Inflammatory macrophage (primary cell): ENCODE measurements at regions not wholly inside any gene's neighbourhood (a gene's known extent, or its start where the extent isn't known, plus 50 kb on each side); places are given as distances from the start of the nearest gene placed in this dataset.

Experiments
- DNase-seq, 2 donors: peaks; one replicate each; pipeline ENCODE4 v3.0.0-alpha.2; 2020 to 2022

DNA sequence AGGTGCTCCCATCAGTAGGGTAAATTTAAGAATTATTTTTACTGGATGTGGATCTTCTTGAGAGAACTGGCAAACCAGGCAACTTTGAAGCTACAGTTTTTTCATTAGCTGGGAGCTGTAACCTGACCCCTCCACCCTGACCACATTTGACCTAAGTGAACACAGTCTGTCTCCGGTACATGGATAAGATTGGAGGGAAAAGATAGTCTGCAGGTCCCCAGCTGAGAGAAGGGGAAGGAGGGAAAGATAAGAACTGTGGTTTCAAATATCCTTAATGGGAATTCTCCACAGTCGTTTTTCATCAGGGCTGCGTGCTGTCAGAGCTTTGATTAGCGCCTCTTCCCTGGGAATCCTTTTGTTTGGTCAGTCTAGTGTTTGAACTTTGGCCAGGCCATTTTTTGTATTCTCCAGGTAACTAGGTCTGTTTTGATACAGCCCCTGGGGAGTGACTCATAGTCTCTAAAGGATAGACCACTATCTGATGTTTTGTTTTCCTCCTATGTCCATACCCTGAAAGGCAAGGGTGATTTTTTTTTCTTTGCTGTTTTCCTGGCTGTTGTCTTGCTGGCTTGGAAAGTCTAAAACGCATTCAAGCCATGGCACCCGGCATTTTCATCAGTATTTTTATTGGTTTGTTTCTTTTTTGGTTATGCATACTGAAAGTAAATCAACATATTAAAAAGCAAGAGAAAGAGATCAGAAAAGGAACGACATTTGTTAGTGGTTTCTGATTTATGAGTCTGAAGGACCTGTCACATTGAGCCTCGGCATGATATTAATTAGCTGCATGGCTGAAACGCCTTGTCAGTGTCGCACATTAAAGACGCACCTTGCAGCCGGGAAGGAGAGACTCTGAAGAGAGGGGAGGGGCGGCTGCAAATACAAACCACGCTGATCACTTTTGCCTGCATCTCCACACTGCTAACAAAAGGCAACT lies 183.4 kb upstream of the FN1 start:
- DNase-seq = no peak

DNA sequence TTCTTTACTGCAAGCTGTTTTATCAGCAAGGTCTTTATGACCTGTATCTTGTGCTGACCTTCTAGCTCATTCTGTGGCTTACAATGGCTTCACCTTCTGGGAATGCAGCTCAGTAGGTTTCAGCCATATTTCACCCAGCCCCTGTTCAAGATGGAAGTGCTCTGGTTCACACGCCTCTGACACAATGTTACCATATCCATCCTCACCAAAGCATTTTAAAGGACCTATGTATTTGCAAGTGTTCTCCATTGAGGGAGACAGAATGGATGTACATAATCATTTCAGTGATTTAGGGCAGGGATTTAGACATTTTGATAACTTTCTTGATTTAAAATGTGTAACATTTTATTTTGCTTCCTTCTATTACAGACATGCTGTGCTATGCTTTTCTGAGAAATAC lies 182.3 kb upstream of the FN1 start:
- DNase-seq = no peak

DNA sequence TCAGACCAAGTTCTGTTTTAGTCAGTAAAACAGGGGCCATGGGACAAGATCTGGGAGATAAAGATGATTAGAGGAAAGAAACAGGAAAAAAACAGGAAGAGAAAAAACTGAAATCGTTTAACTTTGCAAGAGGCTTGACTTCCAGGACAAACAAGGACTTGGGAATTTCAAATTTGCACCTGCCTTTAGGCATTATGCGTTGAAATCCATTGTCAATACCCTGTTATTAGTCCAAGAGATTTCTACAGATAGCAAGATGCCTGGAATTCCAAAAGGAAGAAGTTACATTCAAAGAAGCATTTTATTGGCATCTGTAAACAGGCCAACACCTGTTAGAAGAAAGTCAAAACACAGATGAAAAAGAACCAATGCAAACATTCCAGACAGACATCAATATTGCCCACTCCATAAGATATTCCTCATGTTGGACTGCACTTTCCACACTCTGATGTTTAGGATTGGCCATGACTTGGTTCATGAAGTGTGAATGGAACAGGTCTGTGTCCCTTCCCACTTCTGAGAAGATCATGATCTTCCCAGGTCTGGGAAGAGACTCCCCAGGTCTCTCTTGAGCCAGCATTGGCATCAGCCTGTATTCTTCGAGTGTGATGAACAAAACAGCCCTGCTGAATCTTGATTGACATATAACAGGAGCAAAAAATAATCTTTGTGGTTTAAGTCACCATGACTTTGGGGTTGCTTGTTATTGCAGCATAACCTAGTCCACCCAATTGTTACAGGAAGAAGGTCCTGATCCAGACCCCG lies 181.4 kb upstream of the FN1 start:
- DNase-seq = no peak

DNA sequence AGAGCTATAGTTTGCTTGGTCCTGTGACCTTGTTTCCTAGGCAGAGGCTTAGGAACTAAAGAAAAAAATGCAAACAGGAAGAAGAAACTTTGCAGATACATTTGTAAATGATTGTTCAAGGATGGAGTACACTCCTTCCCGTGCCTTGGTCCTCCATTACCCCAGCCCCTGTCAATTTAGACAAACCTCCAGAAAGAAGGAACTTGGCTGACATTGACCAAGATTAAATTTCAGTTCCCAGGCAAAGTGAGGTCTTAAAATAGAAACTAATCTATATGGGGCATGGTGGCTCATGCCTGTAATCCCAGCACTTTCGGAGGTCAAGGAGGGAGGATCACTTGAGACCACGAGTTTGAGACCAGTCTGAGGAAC lies 179.9 kb upstream of the FN1 start:
- DNase-seq = peak; percentile 61 to 65

DNA sequence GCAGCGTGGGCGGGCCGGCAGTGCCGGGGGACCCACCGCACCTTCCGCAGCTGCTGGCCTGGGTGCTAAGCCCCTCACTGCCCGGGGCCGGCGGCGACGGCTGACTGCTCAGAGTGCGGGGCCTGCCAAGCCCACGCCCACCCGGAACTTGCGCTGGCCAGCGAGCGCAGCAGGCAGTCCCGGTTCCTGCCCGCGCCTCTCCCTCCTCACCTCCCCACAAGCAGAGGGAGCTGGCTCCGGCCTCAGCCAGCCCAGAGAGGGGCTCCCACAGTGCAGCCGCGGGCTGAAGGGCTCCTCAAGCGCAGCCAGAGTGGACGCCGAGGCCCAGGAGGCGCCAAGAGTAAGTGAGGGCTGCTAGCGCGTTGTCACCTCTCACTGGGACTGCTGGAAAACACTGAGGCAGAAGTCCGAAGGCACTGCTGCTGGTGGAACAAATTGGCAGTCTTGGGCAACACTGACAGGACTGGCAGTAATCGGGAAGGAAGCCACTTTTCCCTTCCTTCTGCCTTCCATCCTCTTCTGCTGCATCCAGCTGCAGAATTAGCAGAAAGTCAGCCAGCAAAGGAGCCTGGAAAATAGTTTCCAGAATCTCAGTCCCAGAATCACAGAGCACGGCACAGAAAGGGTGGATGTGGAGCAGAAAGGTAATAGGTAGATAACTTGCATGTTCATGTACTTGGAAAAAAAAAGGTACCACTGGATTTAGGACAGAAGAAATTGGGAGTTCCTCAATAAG lies 179.4 kb upstream of the FN1 start:
- DNase-seq = no peak

DNA sequence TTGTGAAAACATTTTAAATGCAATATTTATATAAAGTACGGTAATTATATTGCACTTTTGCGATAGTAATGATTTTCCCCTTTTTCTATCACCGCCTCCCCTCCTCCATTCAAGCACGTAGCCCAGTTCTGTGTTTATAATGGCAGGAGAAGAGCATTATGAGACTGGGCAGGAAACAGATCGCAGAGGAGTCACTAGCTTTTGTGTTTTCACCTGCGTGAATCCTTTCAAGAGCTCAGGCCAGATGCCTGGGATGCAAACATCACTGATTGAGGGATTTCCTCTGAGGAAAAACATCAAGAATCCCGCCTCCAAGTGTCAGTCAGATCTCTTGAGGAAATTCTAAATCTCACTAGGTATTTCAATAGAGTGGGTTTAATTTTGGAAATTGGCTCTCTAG lies 178.4 kb upstream of the FN1 start:
- DNase-seq = no peak

DNA sequence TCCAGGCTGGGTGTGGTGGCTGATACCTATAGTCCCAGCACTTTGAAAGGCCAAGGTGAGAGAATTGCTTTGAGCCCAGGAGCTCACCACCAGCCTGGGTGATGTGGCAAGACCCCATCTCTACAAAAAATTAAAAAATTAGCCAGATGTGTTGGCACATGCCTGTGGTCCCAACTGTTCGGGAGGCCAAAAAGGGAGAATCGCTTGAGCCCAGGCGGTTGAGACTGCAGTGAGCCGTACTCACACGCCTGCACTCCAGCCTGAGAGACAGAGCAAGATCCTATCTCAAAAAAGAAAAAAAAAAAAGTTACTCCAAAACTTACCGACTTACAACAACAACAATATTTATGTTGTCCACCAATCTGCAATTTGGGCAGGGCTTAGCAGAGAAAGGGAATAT lies 178.0 kb upstream of the FN1 start:
- DNase-seq = no peak

DNA sequence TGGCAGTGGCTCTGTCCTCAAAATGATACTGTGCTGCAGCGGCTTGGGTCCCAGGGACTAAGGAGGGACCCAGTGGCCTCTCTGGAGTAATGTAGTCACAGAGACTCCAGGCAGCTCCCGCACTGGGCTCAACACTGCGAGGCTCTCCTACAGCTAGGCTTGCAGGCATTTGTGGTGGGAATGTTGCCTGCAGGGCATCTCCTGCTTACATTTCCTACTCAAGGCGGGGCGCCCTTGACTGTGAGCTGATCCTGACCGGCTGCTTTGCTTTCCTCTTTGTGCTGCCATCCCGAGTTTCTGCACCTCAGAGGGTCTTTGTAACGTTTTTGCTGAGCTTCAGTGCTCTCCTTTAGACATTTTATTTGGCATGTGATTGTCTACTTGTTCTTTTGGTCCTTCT lies 177.4 kb upstream of the FN1 start:
- no peak for DNase-seq

DNA sequence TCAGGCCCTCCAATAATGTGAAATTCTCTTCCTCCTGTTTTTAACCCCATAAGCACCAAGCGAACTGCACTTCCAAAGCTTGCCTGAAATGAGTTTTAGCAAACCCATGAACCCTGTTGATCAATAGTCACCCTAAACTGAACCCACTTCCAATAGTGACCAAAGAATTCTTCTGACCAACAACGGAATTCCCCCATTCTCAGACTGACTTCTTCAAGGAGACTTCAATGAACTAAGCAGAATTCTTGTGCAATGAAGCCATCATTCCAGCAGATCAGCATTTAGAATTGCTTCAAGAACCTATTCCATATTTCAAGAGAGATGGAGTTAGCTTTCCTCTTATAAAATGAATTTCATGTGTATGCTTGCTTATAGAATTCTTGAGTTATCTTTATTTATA lies 176.9 kb upstream of the FN1 start:
- peak in 1 of 2 donors; percentile 43 for DNase-seq

DNA sequence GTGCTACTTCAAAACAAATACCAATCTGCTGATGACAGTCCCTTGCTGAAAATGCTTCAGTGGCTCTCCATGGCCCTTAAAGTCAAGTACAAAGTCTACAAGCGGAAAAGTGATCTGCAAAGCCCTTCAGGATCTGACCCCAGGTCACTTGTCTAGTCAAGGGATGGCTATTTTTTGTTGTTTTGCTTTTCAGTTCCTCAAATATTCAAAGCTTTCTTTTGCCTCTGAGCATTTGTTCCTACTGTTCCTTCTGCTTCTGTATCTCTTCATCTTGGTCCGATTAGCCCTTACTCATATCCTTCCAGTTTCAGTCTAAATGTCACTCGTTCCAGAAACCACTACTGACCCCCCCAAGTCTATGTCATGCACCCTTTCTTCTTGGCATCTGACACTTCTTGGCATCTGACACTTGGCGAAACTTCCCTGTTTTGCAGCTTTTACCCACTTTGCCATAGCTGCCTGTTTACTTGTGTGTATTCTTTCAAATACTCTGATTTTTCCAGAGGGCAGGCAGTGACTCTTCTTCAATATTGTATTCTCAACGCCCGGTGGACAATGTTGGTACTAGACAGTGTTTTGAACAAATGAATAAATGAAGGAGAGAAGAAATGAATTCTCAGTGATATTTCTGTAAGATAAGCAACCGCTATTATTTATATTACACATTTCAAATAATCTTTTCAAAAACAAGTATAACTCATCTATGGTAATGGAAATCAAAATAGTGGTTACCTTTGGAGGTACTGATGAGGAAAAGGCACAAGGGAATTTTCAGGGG lies 175.9 kb upstream of the FN1 start:
- peak; percentile 56 to 80 for DNase-seq

DNA sequence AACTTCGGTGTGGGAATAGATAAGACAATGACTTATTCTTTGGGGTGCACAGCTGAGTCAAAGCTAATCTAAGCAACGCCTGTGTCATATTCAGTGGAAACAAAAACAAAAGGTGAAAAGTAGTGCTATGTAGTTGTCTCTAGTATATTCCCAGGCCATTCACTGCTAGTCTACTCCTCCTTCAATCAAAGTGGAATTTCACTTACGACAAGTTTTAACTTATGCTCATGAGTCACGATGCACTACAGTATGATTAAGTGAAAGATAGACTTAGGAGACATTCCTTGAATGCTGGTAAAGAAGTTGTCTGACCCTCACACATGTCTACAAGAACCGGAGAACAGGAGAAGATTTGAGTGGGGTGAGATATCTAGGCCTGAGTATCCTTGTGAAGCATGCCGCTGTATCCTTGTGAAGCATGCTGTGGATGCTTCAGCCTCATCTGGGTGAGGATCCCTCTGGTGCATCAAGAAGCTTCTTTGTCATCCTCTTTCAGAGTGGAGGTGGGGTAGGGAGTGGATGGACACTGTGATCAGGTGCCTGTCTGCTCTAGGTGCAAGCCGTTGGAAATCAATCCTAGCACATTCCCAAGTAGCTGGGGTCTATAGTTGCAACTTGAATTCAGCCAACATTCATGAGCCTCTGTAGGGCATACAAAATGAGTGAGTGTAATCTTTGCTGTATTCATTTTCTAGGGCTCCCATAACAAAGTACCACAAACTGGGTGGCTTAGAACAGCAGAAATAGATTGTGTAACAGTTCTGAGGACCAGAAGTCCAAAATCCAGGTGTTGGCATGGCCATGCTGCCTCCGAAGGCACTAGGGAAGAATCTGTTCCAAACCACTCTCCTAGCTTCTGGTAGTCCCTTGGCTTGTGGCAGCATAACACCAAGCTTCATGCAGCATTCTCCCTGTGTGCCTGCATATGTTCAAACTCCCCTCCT lies 173.5 kb upstream of the FN1 start:
- DNase-seq = no peak

DNA sequence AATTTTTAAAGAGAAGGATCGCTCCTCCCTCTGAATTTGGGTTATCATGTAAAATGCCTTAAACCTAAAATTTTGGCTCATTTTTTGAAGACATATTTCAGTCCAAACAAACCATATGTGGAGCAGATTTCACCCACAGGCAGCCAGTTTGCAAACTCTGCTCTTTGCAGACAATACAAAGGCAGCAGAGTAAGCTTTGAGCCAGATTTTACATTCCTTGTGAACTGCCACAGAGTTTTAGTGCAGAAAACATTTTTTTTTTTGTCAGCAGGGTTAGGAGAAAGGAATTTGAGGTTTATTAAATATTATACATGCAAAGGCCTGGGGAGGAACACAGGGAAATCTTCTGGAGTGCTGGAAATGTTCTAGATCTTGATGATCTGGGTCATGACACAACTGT lies 171.9 kb upstream of the FN1 start:
- DNase-seq = no peak

DNA sequence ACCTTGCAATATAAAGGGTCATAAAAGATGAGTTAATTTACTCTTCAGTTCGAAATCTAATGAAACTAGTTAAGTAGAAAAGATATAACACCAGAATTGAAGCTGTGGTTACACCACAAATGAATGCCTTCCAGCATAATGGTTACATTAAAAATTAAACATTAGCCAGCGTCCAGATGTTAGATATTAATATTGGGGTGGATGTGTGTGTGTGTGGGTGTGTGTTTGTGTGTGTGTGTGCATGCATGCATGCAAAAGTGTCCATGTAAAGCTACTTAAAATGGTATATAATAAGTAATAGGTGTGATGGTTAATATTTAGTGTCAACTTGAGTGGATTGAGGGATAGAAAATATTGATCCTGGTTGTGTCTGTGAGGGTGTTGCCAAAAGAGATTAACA lies 170.4 kb upstream of the FN1 start:
- no peak for DNase-seq

DNA sequence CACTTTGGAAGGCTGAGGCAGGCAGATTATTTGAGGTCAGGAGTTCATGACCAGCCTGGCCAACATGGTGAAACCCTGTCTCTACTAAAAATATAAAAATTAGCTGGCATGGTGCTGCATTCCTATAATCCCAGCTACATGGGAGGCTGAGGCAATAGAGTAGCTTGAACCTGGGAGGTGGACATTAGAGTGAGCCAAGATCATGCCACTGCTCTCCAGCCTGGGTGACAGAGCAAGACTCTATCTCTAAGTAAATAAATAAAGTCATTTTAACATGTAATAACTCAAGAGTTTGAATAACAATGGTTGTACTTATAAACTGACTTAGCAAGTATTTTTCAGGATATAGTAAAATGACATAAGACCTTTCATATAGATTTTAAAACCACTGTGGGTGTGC lies 169.3 kb upstream of the FN1 start:
- no peak for DNase-seq

DNA sequence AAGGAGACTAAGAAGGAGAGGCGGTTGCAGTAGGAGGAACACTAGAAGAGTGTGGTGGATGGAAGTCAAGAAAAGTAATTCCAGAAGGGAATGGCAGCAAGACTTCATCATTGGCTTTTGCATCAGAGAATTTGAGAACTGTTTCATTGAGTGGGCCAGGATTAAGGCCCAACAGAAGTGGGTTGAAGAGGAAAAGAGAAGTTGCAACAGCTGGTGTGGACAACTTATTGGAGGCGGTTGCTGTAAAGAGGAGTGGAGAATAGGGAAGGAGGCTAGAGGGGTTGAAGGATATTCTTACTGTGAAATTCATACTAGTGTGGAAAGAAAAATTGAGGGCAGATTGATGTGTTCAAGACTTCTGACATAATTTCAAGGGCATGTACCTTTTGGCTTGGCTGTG lies 168.7 kb upstream of the FN1 start:
- DNase-seq = peak; percentile 89 to 90

DNA sequence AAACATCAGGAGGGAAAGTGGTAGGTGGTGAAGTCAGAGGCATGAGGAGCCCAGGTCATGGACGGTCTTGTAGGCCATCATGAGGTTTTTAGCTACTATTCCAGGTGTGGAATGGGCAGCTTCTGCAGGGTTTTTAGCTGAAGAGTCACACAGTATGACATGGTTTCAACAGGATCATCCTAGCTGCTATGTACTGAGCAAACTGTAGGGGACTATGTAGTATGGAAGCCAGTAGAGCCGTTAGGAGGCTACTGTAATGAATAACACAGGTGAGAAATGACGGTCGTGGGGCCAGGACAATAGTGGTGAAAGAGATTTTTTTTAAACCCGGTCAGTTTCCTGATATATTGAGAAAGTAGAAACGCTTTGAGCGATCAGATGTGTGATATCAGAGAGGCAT lies 167.6 kb upstream of the FN1 start:
- DNase-seq = no peak

DNA sequence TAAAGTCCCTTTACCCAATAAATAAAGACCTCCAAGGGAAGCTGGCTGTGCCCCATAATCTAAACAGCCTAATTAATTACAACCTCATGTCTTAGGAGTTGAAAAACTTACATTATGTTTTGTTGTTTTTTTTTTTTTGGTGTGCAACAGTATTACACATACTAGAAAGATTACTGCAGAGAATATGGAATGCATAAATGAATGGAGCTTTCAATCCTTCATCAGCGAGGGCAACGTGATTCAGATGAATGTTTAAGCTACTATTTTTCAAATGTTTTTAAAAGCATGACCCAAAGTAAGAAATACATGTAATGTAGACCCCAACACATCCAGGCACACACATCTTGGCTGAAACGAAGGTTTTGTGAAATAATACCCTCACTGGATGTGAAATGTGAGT lies 167.1 kb upstream of the FN1 start:
- no peak for DNase-seq

DNA sequence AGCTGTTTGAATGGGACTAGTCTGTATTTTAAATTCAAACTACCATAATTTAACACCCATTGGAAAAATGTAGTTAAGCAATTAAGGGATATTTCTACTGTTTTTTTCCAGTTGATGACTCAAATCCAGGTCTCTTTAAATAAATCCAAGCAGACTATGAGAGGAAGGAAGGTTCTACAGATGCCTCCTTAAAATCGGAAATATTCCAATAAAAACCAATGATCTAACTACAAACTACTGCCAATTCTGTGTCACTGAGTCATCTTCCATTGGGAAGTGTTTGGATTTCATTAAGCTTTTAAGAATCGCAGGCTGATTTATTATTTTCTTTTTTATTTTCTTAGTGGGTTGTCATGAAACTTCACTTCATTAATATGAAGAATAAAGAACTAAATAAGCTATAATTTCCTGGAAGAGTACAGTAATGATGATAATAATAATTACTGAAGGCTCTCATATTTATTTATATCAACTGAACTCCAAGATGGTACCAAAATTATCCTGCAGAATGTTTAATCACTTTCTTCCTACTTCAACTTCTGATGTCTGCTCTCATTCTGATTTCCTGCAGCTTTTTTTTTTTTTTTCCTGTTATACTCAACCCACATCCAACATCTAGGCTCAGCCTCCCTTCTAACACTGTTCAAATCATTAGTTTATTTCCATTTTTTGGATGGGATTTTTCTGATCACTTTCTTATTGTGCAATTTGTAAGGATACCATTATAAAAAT lies 166.3 kb upstream of the FN1 start:
- no peak for DNase-seq

DNA sequence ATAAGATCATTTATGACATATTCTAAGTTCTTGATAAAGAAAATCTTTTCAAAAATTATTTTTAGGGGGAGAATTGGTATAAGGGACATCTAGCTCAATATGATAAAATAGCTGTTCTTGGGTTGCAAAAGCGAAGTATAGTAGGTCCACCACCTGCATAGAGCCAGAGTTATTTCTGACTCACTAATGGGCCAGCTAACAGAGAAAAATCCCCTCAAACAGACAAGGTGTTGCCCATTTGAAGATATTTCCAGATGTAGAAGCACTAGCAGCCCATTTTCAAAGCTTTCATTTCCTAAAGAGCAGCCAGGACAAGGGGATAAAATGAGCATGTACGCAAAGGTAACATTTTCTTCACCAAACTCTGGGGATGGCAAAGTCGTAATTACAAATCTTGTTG lies 165.7 kb upstream of the FN1 start:
- DNase-seq = no peak

DNA sequence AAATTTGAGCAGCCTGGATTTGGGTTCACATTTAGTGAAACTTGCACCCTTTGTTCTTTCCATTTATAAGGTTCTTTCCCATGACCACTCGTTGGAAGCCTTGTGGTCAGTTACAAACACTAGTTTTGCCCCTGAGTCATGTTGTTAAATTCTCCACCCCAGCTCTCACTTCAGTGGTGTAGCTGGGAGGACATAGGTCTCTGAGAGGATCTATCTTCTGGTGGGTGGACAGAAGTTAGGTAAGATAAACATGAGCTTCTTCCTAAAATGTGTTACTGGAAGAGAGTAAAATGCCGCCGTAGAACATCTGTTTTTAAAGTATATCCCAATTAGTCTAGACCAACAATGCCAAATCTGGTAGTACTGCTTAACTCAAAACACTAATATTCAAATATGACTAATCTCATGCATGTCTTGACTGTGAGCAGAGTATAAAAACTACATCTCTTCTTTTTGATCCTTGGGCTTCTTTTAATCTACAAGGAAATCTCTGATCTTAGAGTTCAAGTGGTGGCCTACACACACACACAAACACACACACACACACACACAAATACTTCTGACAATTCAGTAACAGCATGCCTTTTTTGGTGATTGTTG lies 162.6 kb upstream of the FN1 start:
- DNase-seq = peak; percentile 81 to 87
